GM12878 (cell line): ENCODE measurements at regions not wholly inside any gene's neighbourhood (a gene's known extent, or its start where the extent isn't known, plus 50 kb on each side); places are given as distances from the start of the nearest gene placed in this dataset.

Experiments used
- ATAC-seq: fragments of 200-7000 bp; cut with Tn5 transposase; 3 replicates; pipeline ENCODE4 v1.9.1; 2020; ENCODE audit warnings: mild to moderate bottlenecking, moderate library complexity
- BruUV-seq: library from RNA; stranded (reverse); fragments of 400-500 nt; replicated peaks from 2 replicates; lab custom pipeline; 2021; lab: Mats Ljungman, UMichigan
- CTCF ChIA-PET: fragments of 300-600 bp; sonication (Branson Sonifier 250); formaldehyde crosslinking; extraction: SDS; loops from one replicate; lab custom pipeline; 2021; ENCODE audit warnings: inconsistent platforms; lab: Yijun Ruan, JAX
- POLR2A ChIA-PET: fragments of 350-600 bp; formaldehyde crosslinking; extraction: SDS; loops from one replicate; lab custom pipeline; 2021; ENCODE audit warnings: inconsistent platforms; lab: Charles Lee
- RAD21 ChIA-PET: fragments of 300-600 bp; sonication (Branson Sonifier 250); formaldehyde crosslinking; loops from one replicate; lab custom pipeline; 2023; ENCODE audit warnings: antibody characterized with exemption; ENCODE audit not compliant: unreplicated experiment; lab: Charles Lee
- SMC1A ChIA-PET: fragments of 300-600 bp; sonication (Branson Sonifier 250); formaldehyde crosslinking; loops from one replicate; lab custom pipeline; 2023; ENCODE audit not compliant: unreplicated experiment, uncharacterized antibody; lab: Charles Lee
- DNase-seq: peaks from one replicate; pipeline ENCODE4 v3.0.0-alpha.2; 2011; ENCODE audit warnings: low read depth, low spot score
- FAIRE-seq: peaks from 3 replicates; lab custom pipeline; 2011; peaks lifted over from hg19 to GRCh38; lab: Jason Lieb, UNC
- H2AFZ ChIP-seq: 2 replicates; pipeline ENCODE4 v1.6.0; 2011; ENCODE audit warnings: low read depth, low read length, control low read depth; ENCODE audit not compliant: control insufficient read depth
- H3K27ac ChIP-seq: 2 replicates; pipeline ENCODE4 v1.5.1; 2011; ENCODE audit warnings: control low read depth; ENCODE audit not compliant: control insufficient read depth, insufficient read depth
- H3K27me3 ChIP-seq, 2 experiments: replicated peaks in 1 of 2; 2 replicates each; pipeline versions ENCODE4 v1.6.0 to v1.6.1; 2011; ENCODE audit warnings: low read length in 1 of 2; ENCODE audit not compliant: control insufficient read depth in 2 of 2, insufficient read depth in 2 of 2
- H3K36me3 ChIP-seq, 2 experiments: 2 replicates each; pipeline ENCODE4 v1.5.1; 2011; ENCODE audit warnings: low read length in 1 of 2; ENCODE audit not compliant: control insufficient read depth in 2 of 2, insufficient read depth in 2 of 2
- H3K4me1 ChIP-seq: 2 replicates; pipeline ENCODE4 v1.6.1; 2011; ENCODE audit warnings: mild to moderate bottlenecking, low read length, moderate library complexity, mixed read lengths; ENCODE audit not compliant: control insufficient read depth, insufficient read depth
- H3K4me2 ChIP-seq: 2 replicates; pipeline ENCODE4 v1.6.0; 2011; ENCODE audit warnings: control low read depth; ENCODE audit not compliant: control insufficient read depth, insufficient read depth
- H3K4me3 ChIP-seq: fragments of 200-600 bp; sonication (generic); 2 replicates; pipeline ENCODE4 v1.5.1; 2016
- H3K79me2 ChIP-seq: 2 replicates; pipeline ENCODE4 v1.6.0; 2011; ENCODE audit warnings: low read length; ENCODE audit not compliant: control insufficient read depth, insufficient read depth
- H3K9ac ChIP-seq: 2 replicates; pipeline ENCODE4 v1.8.0; 2011; ENCODE audit warnings: low read length, control low read depth, mixed read lengths; ENCODE audit not compliant: control insufficient read depth, insufficient read depth
- H3K9me3 ChIP-seq: replicated peaks from 3 replicates; pipeline ENCODE4 v1.5.1; 2011; ENCODE audit warnings: mild to moderate bottlenecking, low read length; ENCODE audit not compliant: control insufficient read depth, insufficient read depth
- H4K20me1 ChIP-seq: 2 replicates; pipeline ENCODE4 v1.6.0; 2011; ENCODE audit not compliant: control insufficient read depth, insufficient read depth
- RAD21 ChIP-seq: IDR thresholded peaks from 2 replicates; pipeline ENCODE4 v1.6.1; 2011; ENCODE audit warnings: mild to moderate bottlenecking, low read depth, low read length, moderate library complexity; ENCODE audit not compliant: insufficient read depth
- RELA ChIP-seq: fragments of 450-650 bp; IDR thresholded peaks from 2 replicates; pipeline ENCODE4 v1.8.0; 2014; ENCODE audit warnings: borderline replicate concordance; ENCODE audit not compliant: partially characterized antibody
- SMC3 ChIP-seq: IDR thresholded peaks from 2 replicates; pipeline ENCODE4 v1.6.1; 2011; ENCODE audit warnings: low read length, improper control_type of control experiment, borderline replicate concordance
- ZNF384 ChIP-seq: IDR thresholded peaks from 2 replicates; pipeline ENCODE4 v1.6.1; 2012; ENCODE audit warnings: low read depth, mild to moderate bottlenecking, low read length, improper control_type of control experiment, borderline replicate concordance
- in situ Hi-C: fragments of 300-500 bp; cut with MboI; formaldehyde crosslinking; loops from 9 replicates; pipeline ENCODE4 v1.14.3; 2018; ENCODE audit warnings: mixed read lengths
- intact Hi-C: fragments of 100-400 bp; cut with micrococcal nuclease; formaldehyde crosslinking; loops from one replicate; pipeline ENCODE4 v1.14.2; 2022; ENCODE audit not compliant: unreplicated experiment
- TF ChIP-seq, protein P1 (sequence below), 3 experiments: IDR thresholded peaks in 2 of 3; conservative IDR thresholded peaks in 1 of 3; 2 replicates each; pipeline ENCODE4 v1.5.1; 2011; ENCODE audit warnings: low read depth in 3 of 3, low read length in 3 of 3, mild to moderate bottlenecking in 3 of 3, control low read depth in 2 of 3, moderate library complexity in 2 of 3, inconsistent platforms in 1 of 3, mixed read lengths in 1 of 3; ENCODE audit not compliant: control insufficient read depth in 2 of 3, insufficient read depth in 1 of 3; ENCODE audit errors: extremely low read depth in 1 of 3

DNA sequence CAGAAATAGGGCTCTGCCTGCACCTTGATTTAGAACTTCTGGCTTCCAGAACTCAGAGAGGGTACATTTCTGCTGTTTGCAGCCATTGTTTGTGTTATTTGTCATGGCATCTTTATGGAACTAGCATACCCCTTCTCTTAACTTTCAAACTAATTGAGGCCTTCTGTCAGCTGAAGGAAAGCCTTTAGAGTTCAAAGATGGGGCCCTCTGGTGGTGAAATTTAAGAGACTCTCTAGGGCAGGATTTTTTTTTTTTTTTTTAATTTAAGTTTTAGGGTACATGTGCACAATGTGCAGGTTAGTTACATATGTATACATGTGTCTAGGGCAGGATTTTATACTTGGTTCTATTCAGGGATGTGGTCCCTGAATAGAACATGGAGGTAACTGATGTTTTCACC, 260.6 kb upstream of the LINC00305 start:
- Histone ChIP-seq H3K4me3 (no peak overlapping the region), H3K9me3 (no peaks in the 10 kb centered on the region), H3K9ac (no peak overlapping the region), H2AFZ (no peak overlapping the region), H3K27ac (no peak overlapping the region), H3K36me3 (no peaks in the 10 kb centered on the region), H3K4me1 (no peaks in the 10 kb centered on the region), H3K4me2 (no peak overlapping the region), H3K27me3 (no peaks in the 10 kb centered on the region), H4K20me1 (no peaks in the 10 kb centered on the region), H3K79me2 (no peaks in the 10 kb centered on the region)
- ATAC-seq (peak; percentile 81), FAIRE-seq (no peak), DNase-seq (no peak)
- intact Hi-C loops (loop anchor here (1.0 to 10.0 kb wide), 6 partner anchors 37 to 391 kb away; no protein-coding TSS in a partner anchor), in situ Hi-C loops (no loop called here)
- BruUV-seq, result no TSS peak
- ChIA-PET SMC1A (interaction anchor here (0.6 to 4.1 kb wide), 27 partner anchors 13 to 1727 kb away, joined by 3 to 38 read pairs (median 4); no protein-coding TSS in a partner anchor), POLR2A (interaction anchor here (0.6 kb wide), 1 partner anchor 15 kb away, joined by 3 read pairs; no protein-coding TSS in a partner anchor), RAD21 (interaction anchor here (0.8 to 2.4 kb wide), 18 partner anchors 75 to 391 kb away, joined by 3 to 18 read pairs (median 5); no protein-coding TSS in a partner anchor), CTCF (interaction anchor here (0.6 to 4.5 kb wide), 43 partner anchors 11 to 1529 kb away, joined by 3 to 58 read pairs (median 4); no protein-coding TSS in a partner anchor)
- peak; percentile 58 for TF ChIP-seq RAD21
- no peak for TF ChIP-seq RELA
- TF ChIP-seq, protein P1, sequence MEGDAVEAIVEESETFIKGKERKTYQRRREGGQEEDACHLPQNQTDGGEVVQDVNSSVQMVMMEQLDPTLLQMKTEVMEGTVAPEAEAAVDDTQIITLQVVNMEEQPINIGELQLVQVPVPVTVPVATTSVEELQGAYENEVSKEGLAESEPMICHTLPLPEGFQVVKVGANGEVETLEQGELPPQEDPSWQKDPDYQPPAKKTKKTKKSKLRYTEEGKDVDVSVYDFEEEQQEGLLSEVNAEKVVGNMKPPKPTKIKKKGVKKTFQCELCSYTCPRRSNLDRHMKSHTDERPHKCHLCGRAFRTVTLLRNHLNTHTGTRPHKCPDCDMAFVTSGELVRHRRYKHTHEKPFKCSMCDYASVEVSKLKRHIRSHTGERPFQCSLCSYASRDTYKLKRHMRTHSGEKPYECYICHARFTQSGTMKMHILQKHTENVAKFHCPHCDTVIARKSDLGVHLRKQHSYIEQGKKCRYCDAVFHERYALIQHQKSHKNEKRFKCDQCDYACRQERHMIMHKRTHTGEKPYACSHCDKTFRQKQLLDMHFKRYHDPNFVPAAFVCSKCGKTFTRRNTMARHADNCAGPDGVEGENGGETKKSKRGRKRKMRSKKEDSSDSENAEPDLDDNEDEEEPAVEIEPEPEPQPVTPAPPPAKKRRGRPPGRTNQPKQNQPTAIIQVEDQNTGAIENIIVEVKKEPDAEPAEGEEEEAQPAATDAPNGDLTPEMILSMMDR (IDR thresholded peaks at IDR 0.05 in 2 of 3, conservative IDR thresholded peaks at IDR 0.05 in 1 of 3; ENCODE audit: control insufficient read depth in 2 of 3, extremely low read depth in 1 of 3, insufficient read depth in 1 of 3, low read depth in 3 of 3, low read length in 3 of 3), result peak; percentile 39 to 42 (median 41)
- TF ChIP-seq SMC3, result peak; percentile 71; the same call in 1 of the 2 replicates
- TF ChIP-seq ZNF384, result peak; percentile 80; the same call in 1 of the 2 replicates
